ENCODE measurements at regions not wholly inside any gene's neighbourhood (a gene's known extent, or its start where the extent isn't known, plus 50 kb on each side); places are given as distances from the start of the nearest gene placed in this dataset.

- intact Hi-C loops (cut with DNase I) = no loop called here
- DNase-seq (no peak), ATAC-seq (no peak)
- Histone ChIP-seq H3K36me3 (replicated peaks in 1 of 2; ENCODE audit: insufficient read depth in 1 of 2, low read depth in 2 of 2) (no peaks in the 10 kb centered on the region), H3K4me1 (no peaks in the 10 kb centered on the region), H3K4me3 (no peak overlapping the region), H3K9me3 (no peaks in the 10 kb centered on the region), H3K27ac (no peak overlapping the region), H3K27me3 (no peaks in the 10 kb centered on the region)
- TF ChIP-seq POLR2A (IDR thresholded peaks at IDR 0.05) (no peak), CTCF (IDR thresholded peaks at IDR 0.05) (no peak)
- 87 to 94% methylated on average over 4 of the region's 4 CpGs for WGBS, 2 donors
These were observed 119.3 kb upstream of the MAGI3 start for GRCh38 chr1:113271039-113271438.

DNA sequence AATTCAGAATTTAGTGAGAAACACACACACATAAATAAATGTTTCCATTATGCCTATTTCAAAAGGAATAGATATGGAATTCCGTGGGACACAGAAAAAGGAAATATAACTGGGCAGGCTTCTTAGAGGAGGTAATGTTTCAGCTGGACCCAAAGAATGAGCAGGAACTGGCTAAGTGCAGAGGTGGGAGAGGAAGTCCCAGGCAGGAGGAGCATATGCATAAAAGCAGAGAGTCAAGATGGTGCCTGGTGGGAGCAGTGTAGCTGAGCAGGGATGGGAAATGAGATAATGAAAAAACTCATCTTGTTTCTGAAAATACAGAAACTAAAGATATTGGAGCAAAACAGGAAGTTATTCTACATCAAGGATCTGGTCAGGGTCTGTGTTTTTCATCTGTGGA lies 115.2 kb upstream of the MAGI3 start:
- no peak for ATAC-seq
- intact Hi-C loops (cut with DNase I) = no loop called here

DNA sequence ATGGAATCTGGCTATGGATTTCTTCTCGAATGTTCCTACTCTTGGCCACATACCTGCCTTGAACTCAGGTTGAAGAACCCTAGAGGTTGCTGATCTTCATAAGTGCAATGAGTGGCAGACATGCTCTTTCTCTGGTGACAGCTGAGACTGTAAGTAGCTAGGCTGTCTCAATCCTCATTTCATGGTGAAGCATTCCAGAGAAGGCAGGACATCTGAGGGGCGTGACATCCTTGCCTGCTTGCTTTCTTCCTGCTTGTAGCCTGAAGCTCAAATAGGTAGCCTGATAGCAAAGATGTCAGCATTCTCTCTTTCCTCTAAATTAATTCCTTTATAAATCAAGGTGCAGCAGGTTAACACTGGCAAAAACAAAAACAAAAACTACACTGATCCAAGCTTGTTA lies 114.6 kb upstream of the MAGI3 start:
- Histone ChIP-seq H3K9me3 (no peaks in the 10 kb centered on the region), H3K27me3 (no peaks in the 10 kb centered on the region), H3K4me1 (peaks cover 12% of the 10 kb centered on the region), H3K36me3 (replicated peaks in 1 of 2; ENCODE audit: insufficient read depth in 1 of 2, low read depth in 2 of 2) (no peaks in the 10 kb centered on the region), H3K4me3 (no peak overlapping the region), H3K27ac (no peak overlapping the region)
- TF ChIP-seq CTCF (IDR thresholded peaks at IDR 0.05) = no peak
- TF ChIP-seq POLR2A (IDR thresholded peaks at IDR 0.05) = no peak
- DNase-seq = no peak
- intact Hi-C loops (cut with DNase I) = no loop called here
- WGBS, 2 donors = 86 to 93% methylated on average over 2 of the region's 2 CpGs
- ATAC-seq = no peak

More for the DNA sequence above, 115.2 kb upstream of the MAGI3 start:
- Histone ChIP-seq H3K27ac (no peak overlapping the region), H3K4me3 (no peak overlapping the region), H3K4me1 (peaks cover 6% of the 10 kb centered on the region), H3K9me3 (no peaks in the 10 kb centered on the region), H3K27me3 (no peaks in the 10 kb centered on the region), H3K36me3 (replicated peaks in 1 of 2; ENCODE audit: insufficient read depth in 1 of 2, low read depth in 2 of 2) (no peaks in the 10 kb centered on the region)
- DNase-seq = no peak
- TF ChIP-seq CTCF (IDR thresholded peaks at IDR 0.05) = no peak
- 56 to 79% methylated on average over 1 of the region's 1 CpG for WGBS, 2 donors

GRCh38 chr1:113276507-113276906 lies 113.8 kb upstream of the MAGI3 start:
- Histone ChIP-seq H3K4me3 (no peak overlapping the region), H3K27ac (no peak overlapping the region), H3K9me3 (no peaks in the 10 kb centered on the region), H3K27me3 (no peaks in the 10 kb centered on the region), H3K4me1 (peaks cover 21% of the 10 kb centered on the region), H3K36me3 (replicated peaks in 1 of 2; ENCODE audit: insufficient read depth in 1 of 2, low read depth in 2 of 2) (no peaks in the 10 kb centered on the region)
- WGBS, 2 donors = 94 to 96% methylated on average over 4 of the region's 4 CpGs
- DNase-seq (no peak), ATAC-seq (no peak)
- TF ChIP-seq POLR2A (IDR thresholded peaks at IDR 0.05) (no peak), CTCF (IDR thresholded peaks at IDR 0.05) (no peak)
- intact Hi-C loops (cut with DNase I) = no loop called here

DNA sequence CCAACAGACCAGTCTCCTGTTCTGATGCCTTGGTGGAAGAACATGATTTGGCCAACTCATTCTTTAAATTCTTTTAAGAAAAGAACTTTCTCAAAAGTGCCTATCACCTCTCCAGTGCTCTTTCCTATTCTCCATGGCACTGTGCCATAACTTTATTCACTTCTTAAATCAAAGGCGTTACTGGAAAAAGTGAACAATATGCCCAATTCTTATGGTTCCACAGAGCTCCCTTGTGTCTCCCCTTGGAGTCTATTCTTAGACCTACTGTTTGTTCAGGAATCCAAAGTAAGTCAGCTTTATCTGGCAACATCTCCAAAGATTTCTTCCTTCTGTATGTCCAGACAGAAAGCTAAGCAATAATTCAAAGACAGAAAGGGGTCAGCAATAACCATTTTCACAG lies 111.9 kb upstream of the MAGI3 start:
- Histone ChIP-seq H3K4me3 (no peak overlapping the region), H3K27me3 (no peaks in the 10 kb centered on the region), H3K27ac (no peak overlapping the region), H3K9me3 (no peaks in the 10 kb centered on the region), H3K36me3 (replicated peaks in 1 of 2; ENCODE audit: insufficient read depth in 1 of 2, low read depth in 2 of 2) (no peaks in the 10 kb centered on the region), H3K4me1 (peaks cover 26% of the 10 kb centered on the region)
- ATAC-seq (no peak), DNase-seq (no peak)
- intact Hi-C loops (cut with DNase I) = no loop called here
- TF ChIP-seq POLR2A (IDR thresholded peaks at IDR 0.05) (no peak), CTCF (IDR thresholded peaks at IDR 0.05) (no peak)
- WGBS, 2 donors = 83 to 87% methylated on average over 1 of the region's 1 CpG

Measured in body of pancreas (tissue), 4 donors.